ENCODE measurements at regions not wholly inside any gene's neighbourhood (a gene's known extent, or its start where the extent isn't known, plus 50 kb on each side); places are given as distances from the start of the nearest gene placed in this dataset.

DNA sequence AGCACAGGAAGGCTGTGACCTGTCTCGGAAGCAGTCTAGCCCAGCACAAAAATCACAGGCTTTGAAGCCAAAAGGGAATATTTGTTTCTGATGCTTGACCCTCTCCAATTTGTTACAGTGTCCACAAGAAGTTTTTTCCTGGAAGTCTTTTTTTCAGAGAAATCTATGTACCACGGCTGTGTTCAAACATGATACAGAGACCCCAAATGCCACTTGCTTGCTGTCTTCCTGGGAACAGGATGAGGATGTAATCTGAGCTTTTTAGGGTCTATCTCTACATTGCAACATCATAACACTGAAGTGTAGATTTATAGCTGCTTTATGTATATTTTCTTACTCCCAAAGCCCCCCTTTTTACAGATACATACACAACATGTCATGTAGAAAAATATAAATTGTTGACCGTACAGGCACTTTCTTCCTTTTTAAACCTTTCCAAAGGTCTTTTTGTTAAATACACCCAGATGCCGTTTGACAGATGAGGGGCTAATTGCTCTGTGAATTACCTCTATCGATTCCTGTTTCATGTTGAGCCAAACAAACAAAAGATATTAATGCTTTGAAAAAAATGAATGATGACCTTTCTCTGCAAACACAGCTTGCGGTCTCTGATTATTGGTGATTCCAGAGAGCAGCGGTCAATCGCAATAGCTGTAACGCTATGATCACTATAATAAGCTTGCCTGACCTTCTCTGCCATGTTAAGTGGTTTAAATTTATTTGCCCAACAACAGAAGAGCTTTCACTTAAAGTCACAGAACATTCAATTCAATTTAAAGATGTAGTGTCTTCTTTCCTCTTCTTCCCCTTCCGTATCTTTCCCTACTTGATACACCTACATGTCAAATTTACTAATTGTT is 875.9 kb upstream of the NR2F2 start:
- Histone ChIP-seq H3K79me2 (ENCODE audit: insufficient read depth, low read length) (no peaks in the 10 kb centered on the region), H4K20me1 (ENCODE audit: insufficient read depth, low read length) (no peaks in the 10 kb centered on the region), H3K9me3 (ENCODE audit: insufficient read depth, low read length, severe bottlenecking) (no peaks in the 10 kb centered on the region), H3K4me1 (ENCODE audit: insufficient read depth, low read length) (peaks cover 5% of the 10 kb centered on the region; the same call in 1 of the 2 replicates), H3K27ac (ENCODE audit: low read length) (no peak overlapping the region), H3K4me2 (ENCODE audit: insufficient read depth, low read length) (no peak overlapping the region), H3K36me3 (ENCODE audit: insufficient read depth, low read length) (no peaks in the 10 kb centered on the region), H3K27me3 (ENCODE audit: insufficient read depth, low read length, poor library complexity) (peaks cover 10% of the 10 kb centered on the region), H2AFZ (ENCODE audit: low read depth, low read length) (no peak overlapping the region), H3K4me3 (ENCODE audit: low read depth in 1 of 2, low read length in 2 of 2) (no peak overlapping the region), H3K9ac (ENCODE audit: low read depth, low read length) (no peak overlapping the region)
- TF ChIP-seq EZH2 (IDR thresholded peaks at IDR 0.05; ENCODE audit: borderline replicate concordance, low read depth, low read length, severe bottlenecking) (no peak), CTCF (IDR thresholded peaks at IDR 0.05; ENCODE audit: borderline replicate concordance, extremely low read depth, low read length, poor library complexity, severe bottlenecking) (no peak)
- ATAC-seq (ENCODE audit: insufficient read depth, low read depth) (no peak), DNase-seq (no peak)

GRCh38 chr15:95457520-95457919 is 873.0 kb upstream of the NR2F2 start:
- Histone ChIP-seq H3K27me3 (ENCODE audit: insufficient read depth, low read length, poor library complexity) (peaks cover 10% of the 10 kb centered on the region), H3K36me3 (ENCODE audit: insufficient read depth, low read length) (no peaks in the 10 kb centered on the region), H3K4me2 (ENCODE audit: insufficient read depth, low read length) (no peak overlapping the region), H3K4me3 (ENCODE audit: low read depth in 1 of 2, low read length in 2 of 2) (no peak overlapping the region), H3K4me1 (ENCODE audit: insufficient read depth, low read length) (peaks cover 5% of the 10 kb centered on the region; the same call in 1 of the 2 replicates), H3K9ac (ENCODE audit: low read depth, low read length) (no peak overlapping the region), H3K79me2 (ENCODE audit: insufficient read depth, low read length) (no peaks in the 10 kb centered on the region), H3K27ac (ENCODE audit: low read length) (no peak overlapping the region), H4K20me1 (ENCODE audit: insufficient read depth, low read length) (no peaks in the 10 kb centered on the region), H2AFZ (ENCODE audit: low read depth, low read length) (no peak overlapping the region), H3K9me3 (ENCODE audit: insufficient read depth, low read length, severe bottlenecking) (no peaks in the 10 kb centered on the region)
- ATAC-seq (ENCODE audit: insufficient read depth, low read depth) (no peak), DNase-seq (no peak)
- TF ChIP-seq EZH2 (IDR thresholded peaks at IDR 0.05; ENCODE audit: borderline replicate concordance, low read depth, low read length, severe bottlenecking): no peak
- no peak for TF ChIP-seq CTCF (IDR thresholded peaks at IDR 0.05; ENCODE audit: borderline replicate concordance, extremely low read depth, low read length, poor library complexity, severe bottlenecking)

GRCh38 chr15:95458721-95459120 is 871.8 kb upstream of the NR2F2 start:
- H4K20me1 ChIP-seq (ENCODE audit: insufficient read depth, low read length): no peaks in the 10 kb centered on the region
- ATAC-seq (ENCODE audit: insufficient read depth, low read depth): no peak

More at GRCh38 chr15:95458721-95459120, 871.8 kb upstream of the NR2F2 start:
- Histone ChIP-seq H3K4me2 (ENCODE audit: insufficient read depth, low read length) (no peak overlapping the region), H2AFZ (ENCODE audit: low read depth, low read length) (no peak overlapping the region), H3K9me3 (ENCODE audit: insufficient read depth, low read length, severe bottlenecking) (no peaks in the 10 kb centered on the region), H3K27me3 (ENCODE audit: insufficient read depth, low read length, poor library complexity) (peaks cover 14% of the 10 kb centered on the region), H3K27ac (ENCODE audit: low read length) (no peak overlapping the region), H3K4me1 (ENCODE audit: insufficient read depth, low read length) (peaks cover 5% of the 10 kb centered on the region; the same call in 1 of the 2 replicates), H3K79me2 (ENCODE audit: insufficient read depth, low read length) (no peaks in the 10 kb centered on the region), H3K9ac (ENCODE audit: low read depth, low read length) (no peak overlapping the region), H3K4me3 (ENCODE audit: low read depth in 1 of 2, low read length in 2 of 2) (no peak overlapping the region), H3K36me3 (ENCODE audit: insufficient read depth, low read length) (no peaks in the 10 kb centered on the region)
- DNase-seq: no peak
- TF ChIP-seq EZH2 (IDR thresholded peaks at IDR 0.05; ENCODE audit: borderline replicate concordance, low read depth, low read length, severe bottlenecking): no peak
- no peak for TF ChIP-seq CTCF (IDR thresholded peaks at IDR 0.05; ENCODE audit: borderline replicate concordance, extremely low read depth, low read length, poor library complexity, severe bottlenecking)
